Colonic mucosa (tissue), 4 donors: ENCODE measurements at regions not wholly inside any gene's neighbourhood (a gene's known extent, or its start where the extent isn't known, plus 50 kb on each side); places are given as distances from the start of the nearest gene placed in this dataset.

ENCODE experiments used
- DNase-seq: peaks from one replicate; pipeline ENCODE4 v3.0.0-alpha.2; 2020
- H3K27ac ChIP-seq: fragments of 200-600 bp; one replicate; pipeline ENCODE4 v1.8.0; 2021
- H3K27me3 ChIP-seq: fragments of 200-600 bp; one replicate; pipeline ENCODE4 v1.8.0; 2021
- H3K36me3 ChIP-seq: fragments of 200-600 bp; one replicate; pipeline ENCODE4 v1.8.0; 2021
- H3K4me1 ChIP-seq: fragments of 200-600 bp; one replicate; pipeline ENCODE4 v1.8.0; 2021; ENCODE audit warnings: mild to moderate bottlenecking
- H3K4me3 ChIP-seq: fragments of 200-600 bp; one replicate; pipeline ENCODE4 v1.8.0; 2021
- H3K9ac ChIP-seq, 2 donors: one replicate each; pipeline ENCODE4 v1.7.0; 2013; ENCODE audit warnings: control low read depth in 2 of 2, low read depth in 2 of 2, low read length in 2 of 2
- H3K9me3 ChIP-seq: fragments of 200-600 bp; one replicate; pipeline ENCODE4 v1.8.0; 2021
- intact Hi-C: fragments of 100-400 bp; cut with DNase I; formaldehyde crosslinking; loops from one replicate; pipeline ENCODE4 v1.14.1; 2022
- TF ChIP-seq, protein P1 (sequence below): fragments of 200-600 bp; IDR thresholded peaks from one replicate; pipeline ENCODE4 v1.8.0; 2022; ENCODE audit warnings: antibody characterized with exemption, mild to moderate bottlenecking
- donor health status: healthy.
- donor health status: DM: no; HTN: no; CAD: no.
- donor health status: DM: no; HTN: no; CAD: no.

GRCh38 chr7:22651534-22652243 is 75.3 kb upstream of the IL6 start:
- no peak overlapping the region for H3K27ac ChIP-seq
- DNase-seq: no peak
- no peak overlapping the region for H3K4me3 ChIP-seq
- H3K9ac ChIP-seq: no peak overlapping the region
- H3K4me1 ChIP-seq: no peaks in the 10 kb centered on the region
- intact Hi-C loops: no loop called here
- no peaks in the 10 kb centered on the region for H3K27me3 ChIP-seq
- no peaks in the 10 kb centered on the region for H3K9me3 ChIP-seq
- TF ChIP-seq, protein P1, sequence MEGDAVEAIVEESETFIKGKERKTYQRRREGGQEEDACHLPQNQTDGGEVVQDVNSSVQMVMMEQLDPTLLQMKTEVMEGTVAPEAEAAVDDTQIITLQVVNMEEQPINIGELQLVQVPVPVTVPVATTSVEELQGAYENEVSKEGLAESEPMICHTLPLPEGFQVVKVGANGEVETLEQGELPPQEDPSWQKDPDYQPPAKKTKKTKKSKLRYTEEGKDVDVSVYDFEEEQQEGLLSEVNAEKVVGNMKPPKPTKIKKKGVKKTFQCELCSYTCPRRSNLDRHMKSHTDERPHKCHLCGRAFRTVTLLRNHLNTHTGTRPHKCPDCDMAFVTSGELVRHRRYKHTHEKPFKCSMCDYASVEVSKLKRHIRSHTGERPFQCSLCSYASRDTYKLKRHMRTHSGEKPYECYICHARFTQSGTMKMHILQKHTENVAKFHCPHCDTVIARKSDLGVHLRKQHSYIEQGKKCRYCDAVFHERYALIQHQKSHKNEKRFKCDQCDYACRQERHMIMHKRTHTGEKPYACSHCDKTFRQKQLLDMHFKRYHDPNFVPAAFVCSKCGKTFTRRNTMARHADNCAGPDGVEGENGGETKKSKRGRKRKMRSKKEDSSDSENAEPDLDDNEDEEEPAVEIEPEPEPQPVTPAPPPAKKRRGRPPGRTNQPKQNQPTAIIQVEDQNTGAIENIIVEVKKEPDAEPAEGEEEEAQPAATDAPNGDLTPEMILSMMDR: no peak
- H3K36me3 ChIP-seq: no peaks in the 10 kb centered on the region

DNA sequence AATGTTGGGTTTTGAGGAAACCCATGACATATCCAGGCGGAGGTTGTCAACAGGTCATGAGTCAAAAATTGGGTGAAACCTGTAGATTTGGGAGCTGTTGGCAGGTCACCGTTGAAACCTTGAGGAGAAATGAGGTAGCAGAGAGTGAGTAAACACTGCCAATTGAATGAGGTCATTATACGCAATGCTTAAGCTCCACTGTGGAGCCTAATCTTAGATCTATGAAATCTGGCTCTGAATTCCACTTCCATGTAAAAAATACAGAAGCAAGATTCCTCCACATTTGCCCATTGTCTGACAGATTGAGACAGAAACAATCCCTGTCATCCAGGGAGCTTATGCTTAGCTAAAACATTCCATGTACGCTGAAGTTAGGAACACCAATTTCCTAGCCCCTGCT is 76.0 kb upstream of the IL6 start:
- H3K9me3 ChIP-seq: no peaks in the 10 kb centered on the region
- intact Hi-C loops: no loop called here
- H3K36me3 ChIP-seq: no peaks in the 10 kb centered on the region
- H3K27me3 ChIP-seq: no peaks in the 10 kb centered on the region
- TF ChIP-seq, protein P1: no peak
- no peaks in the 10 kb centered on the region for H3K4me1 ChIP-seq
- DNase-seq: no peak
- H3K27ac ChIP-seq: no peak overlapping the region
- no peak overlapping the region for H3K9ac ChIP-seq
- H3K4me3 ChIP-seq: no peak overlapping the region

- DNase-seq: no peak
- intact Hi-C loops: no loop called here
- no peaks in the 10 kb centered on the region for H3K9me3 ChIP-seq
- no peaks in the 10 kb centered on the region for H3K27me3 ChIP-seq
- TF ChIP-seq, protein P1: no peak
- no peak overlapping the region for H3K4me3 ChIP-seq
- H3K27ac ChIP-seq: no peak overlapping the region
- H3K9ac ChIP-seq: no peak overlapping the region
- no peaks in the 10 kb centered on the region for H3K4me1 ChIP-seq
- no peaks in the 10 kb centered on the region for H3K36me3 ChIP-seq
Measured at GRCh38 chr7:22649686-22650085, 77.3 kb upstream of the IL6 start.

DNA sequence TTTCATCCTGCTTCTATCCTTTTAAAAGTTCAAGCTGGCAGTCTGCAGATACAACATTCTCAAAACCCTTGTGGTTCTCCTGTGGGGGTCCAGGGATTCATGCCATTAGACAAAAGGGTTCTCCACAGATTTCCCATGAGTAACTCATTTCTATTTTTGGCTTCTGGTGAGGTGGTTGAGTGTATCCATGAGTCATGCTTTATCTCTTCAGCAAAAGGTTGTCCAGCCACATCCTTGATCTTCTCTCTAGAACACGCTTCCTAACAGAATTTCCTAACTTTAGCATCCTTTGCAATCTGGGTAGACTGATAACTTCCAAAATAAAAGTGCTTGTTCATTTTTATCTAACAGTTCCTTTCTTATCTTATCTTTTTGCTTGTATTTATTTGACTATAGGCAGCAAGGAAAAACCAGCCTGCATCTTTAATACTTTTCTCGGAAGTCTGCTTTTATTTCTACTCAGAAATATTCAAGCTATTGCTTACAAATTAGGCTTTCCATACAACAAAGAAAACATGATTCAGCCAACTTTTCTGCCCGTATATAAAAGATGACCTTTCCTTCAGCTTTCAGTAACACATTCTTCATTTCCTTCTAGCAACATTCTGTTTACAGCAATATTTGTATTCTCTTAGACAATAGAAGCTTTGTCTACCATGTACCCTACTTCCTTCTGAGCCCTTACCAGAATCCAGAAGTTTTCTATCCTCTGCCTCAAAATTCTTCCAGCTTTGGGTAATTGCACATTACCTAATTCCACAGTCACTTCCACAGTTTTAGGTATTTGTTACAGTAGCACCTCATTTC is 79.3 kb upstream of the IL6 start:
- Histone ChIP-seq H3K4me3 (no peak overlapping the region), H3K27ac (no peak overlapping the region), H3K27me3 (no peaks in the 10 kb centered on the region), H3K9me3 (no peaks in the 10 kb centered on the region), H3K4me1 (no peaks in the 10 kb centered on the region), H3K36me3 (no peaks in the 10 kb centered on the region), H3K9ac (no peak overlapping the region)
- TF ChIP-seq, protein P1: no peak
- no peak for DNase-seq
- intact Hi-C loops: no loop called here

DNA sequence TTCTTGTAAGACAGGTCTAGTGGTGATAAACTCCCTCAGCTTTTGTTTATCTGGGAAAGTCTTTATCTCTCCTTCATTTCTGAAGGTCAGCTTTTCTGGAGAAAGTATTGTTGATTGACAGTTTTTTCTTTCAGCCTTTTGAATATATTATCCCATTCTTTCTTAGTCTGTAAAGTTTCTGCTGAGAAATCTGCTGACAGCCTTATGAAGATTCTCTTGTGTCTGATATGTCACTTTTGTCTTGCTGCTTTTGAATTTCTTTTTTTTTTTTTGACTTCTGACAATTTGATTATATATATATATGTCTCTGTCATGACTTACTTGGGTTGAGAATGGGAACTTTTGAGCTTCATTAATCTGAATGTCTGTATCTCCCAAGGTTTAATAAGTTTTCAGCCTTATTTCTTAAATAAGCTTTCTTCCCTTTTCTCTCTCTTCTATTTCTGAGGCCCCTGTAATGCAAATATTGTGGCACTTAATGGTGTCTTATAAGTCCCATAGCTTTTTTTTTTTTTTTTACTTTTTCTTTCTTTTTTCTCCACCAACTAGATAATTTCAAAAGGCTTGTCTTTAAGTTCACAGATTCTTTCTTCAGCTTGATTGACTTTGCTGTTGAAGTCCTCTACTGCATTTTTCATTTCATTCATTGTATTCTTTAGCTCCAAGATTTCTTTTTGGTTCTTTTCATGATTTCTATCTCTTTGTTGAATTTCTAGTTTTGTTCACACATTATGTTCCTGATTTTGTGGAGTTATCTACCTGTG is 81.4 kb upstream of the IL6 start:
- no peaks in the 10 kb centered on the region for H3K36me3 ChIP-seq
- TF ChIP-seq, protein P1: no peak
- no peaks in the 10 kb centered on the region for H3K9me3 ChIP-seq
- H3K4me1 ChIP-seq: no peaks in the 10 kb centered on the region
- H3K27ac ChIP-seq: no peak overlapping the region
- H3K4me3 ChIP-seq: no peak overlapping the region
- intact Hi-C loops: no loop called here
- no peaks in the 10 kb centered on the region for H3K27me3 ChIP-seq
- H3K9ac ChIP-seq: no peak overlapping the region
- DNase-seq: no peak
